ENCODE measurements at regions not wholly inside any gene's neighbourhood (a gene's known extent, or its start where the extent isn't known, plus 50 kb on each side); places are given as distances from the start of the nearest gene placed in this dataset.
"Not testable (repeated sequence)": the region's sequence is repeated elsewhere in the genome, so short reads cannot be mapped to it uniquely, and the experiment has no call there.

DNA sequence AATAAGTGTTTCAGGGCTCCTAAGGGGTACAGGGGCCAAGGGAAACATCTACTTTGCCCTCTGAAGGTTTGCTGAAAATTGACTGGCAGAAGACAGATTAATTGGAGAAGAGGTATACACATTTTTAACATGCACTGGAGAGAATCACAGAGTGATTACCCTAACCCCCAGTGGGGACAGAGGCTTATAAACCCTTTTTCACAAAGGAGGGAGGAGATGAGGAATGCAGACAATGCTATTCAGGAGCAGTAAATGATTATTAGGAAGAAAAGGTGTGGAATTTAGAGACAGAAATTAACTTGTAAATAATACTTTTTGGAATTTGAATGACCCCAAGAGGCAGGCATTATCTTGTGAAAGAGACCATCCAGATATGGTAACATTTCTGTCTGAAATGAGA is 582.4 kb upstream of the B3GAT1 start:
- Histone ChIP-seq H3K4me1 (ENCODE audit: control insufficient read depth in 1 of 2, insufficient read depth in 2 of 2, low read length in 2 of 2) (no peaks in the 10 kb centered on the region), H3K4me3 (ENCODE audit: low read depth in 1 of 2, low read length in 2 of 2) (no peak overlapping the region), H3K9me3 (ENCODE audit: control insufficient read depth in 1 of 2, low read length in 2 of 2) (no peaks in the 10 kb centered on the region), H3K27ac (ENCODE audit: low read length) (no peak overlapping the region), H3K27me3 (ENCODE audit: low read depth, low read length) (no peaks in the 10 kb centered on the region), H3K36me3 (ENCODE audit: control insufficient read depth in 1 of 2, insufficient read depth in 2 of 2, low read length in 2 of 2) (no peaks in the 10 kb centered on the region)

DNA sequence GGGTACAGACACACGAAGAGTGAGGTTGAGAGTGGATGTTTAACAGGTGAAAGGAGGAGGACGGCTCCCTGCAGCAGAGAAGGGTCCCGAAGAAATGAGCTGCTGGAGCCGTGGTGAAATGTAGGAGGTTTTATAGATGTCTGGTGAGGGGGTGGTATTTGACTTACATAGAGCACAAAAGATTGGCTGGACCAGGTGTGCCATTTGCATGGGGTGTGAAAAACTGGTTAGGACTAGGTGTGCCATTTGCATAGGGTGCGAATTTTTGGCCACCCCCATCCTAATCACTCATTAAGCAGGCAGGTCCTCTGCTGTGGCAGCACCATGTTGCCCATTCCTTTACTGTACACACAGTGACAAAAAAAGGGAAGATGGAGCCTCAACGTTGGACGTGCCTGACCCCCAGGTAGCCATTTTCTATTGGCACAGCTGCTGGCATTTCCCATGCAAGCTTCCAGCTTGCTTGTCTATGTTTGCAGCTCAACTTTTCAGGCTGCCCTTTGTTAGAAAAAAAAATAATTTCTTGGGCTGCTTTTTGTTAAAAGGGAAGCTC is 581.7 kb upstream of the B3GAT1 start:
- Histone ChIP-seq H3K4me3 (ENCODE audit: low read depth in 1 of 2, low read length in 2 of 2) (no peak overlapping the region), H3K27ac (ENCODE audit: low read length) (no peak overlapping the region), H3K36me3 (ENCODE audit: control insufficient read depth in 1 of 2, insufficient read depth in 2 of 2, low read length in 2 of 2) (no peaks in the 10 kb centered on the region), H3K27me3 (ENCODE audit: low read depth, low read length) (no peaks in the 10 kb centered on the region), H3K4me1 (ENCODE audit: control insufficient read depth in 1 of 2, insufficient read depth in 2 of 2, low read length in 2 of 2) (no peaks in the 10 kb centered on the region), H3K9me3 (ENCODE audit: control insufficient read depth in 1 of 2, low read length in 2 of 2) (no peaks in the 10 kb centered on the region)

GRCh38 chr11:134992981-134993380 is 580.9 kb upstream of the B3GAT1 start:
- Histone ChIP-seq H3K4me1 (ENCODE audit: control insufficient read depth in 1 of 2, insufficient read depth in 2 of 2, low read length in 2 of 2) (no peaks in the 10 kb centered on the region), H3K9me3 (ENCODE audit: control insufficient read depth in 1 of 2, low read length in 2 of 2) (no peaks in the 10 kb centered on the region), H3K4me3 (ENCODE audit: low read depth in 1 of 2, low read length in 2 of 2) (no peak overlapping the region), H3K27me3 (ENCODE audit: low read depth, low read length) (no peaks in the 10 kb centered on the region), H3K36me3 (ENCODE audit: control insufficient read depth in 1 of 2, insufficient read depth in 2 of 2, low read length in 2 of 2) (no peaks in the 10 kb centered on the region), H3K27ac (ENCODE audit: low read length) (no peak overlapping the region)

- H3K36me3 ChIP-seq (ENCODE audit: control insufficient read depth in 1 of 2, insufficient read depth in 2 of 2, low read length in 2 of 2): no peaks in the 10 kb centered on the region
- H3K4me1 ChIP-seq (ENCODE audit: control insufficient read depth in 1 of 2, insufficient read depth in 2 of 2, low read length in 2 of 2): no peaks in the 10 kb centered on the region
- H3K4me3 ChIP-seq (ENCODE audit: low read depth in 1 of 2, low read length in 2 of 2): no peak overlapping the region
- H3K27me3 ChIP-seq (ENCODE audit: low read depth, low read length): no peaks in the 10 kb centered on the region
- no peak overlapping the region for H3K27ac ChIP-seq (ENCODE audit: low read length)
- no peaks in the 10 kb centered on the region for H3K9me3 ChIP-seq (ENCODE audit: control insufficient read depth in 1 of 2, low read length in 2 of 2)
Observed at GRCh38 chr11:134988495-134988894, 576.5 kb upstream of the B3GAT1 start.

DNA sequence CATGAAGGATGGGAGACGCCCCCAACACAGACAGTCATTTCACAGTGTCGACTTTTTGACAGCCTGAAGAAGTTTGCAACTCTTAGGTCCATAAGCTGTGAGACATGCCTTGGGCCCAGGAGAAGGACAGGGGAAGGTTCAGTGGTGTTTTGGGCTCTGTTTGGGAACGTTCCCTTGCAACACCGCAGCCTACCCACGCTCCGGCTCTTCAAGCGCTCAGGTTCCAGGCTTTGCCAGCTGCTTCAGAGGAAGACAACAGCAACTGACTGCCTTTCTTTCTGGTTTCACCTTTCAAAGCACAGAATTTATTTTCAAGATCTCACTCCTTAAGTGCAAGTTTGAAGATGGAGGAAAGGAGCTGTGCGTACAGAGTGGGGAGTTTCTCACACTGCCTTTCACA is 575.8 kb upstream of the B3GAT1 start:
- Histone ChIP-seq H3K4me3 (ENCODE audit: low read depth in 1 of 2, low read length in 2 of 2) (no peak overlapping the region), H3K27ac (ENCODE audit: low read length) (no peak overlapping the region), H3K4me1 (ENCODE audit: control insufficient read depth in 1 of 2, insufficient read depth in 2 of 2, low read length in 2 of 2) (no peaks in the 10 kb centered on the region), H3K36me3 (ENCODE audit: control insufficient read depth in 1 of 2, insufficient read depth in 2 of 2, low read length in 2 of 2) (no peaks in the 10 kb centered on the region), H3K27me3 (ENCODE audit: low read depth, low read length) (no peaks in the 10 kb centered on the region), H3K9me3 (ENCODE audit: control insufficient read depth in 1 of 2, low read length in 2 of 2) (no peaks in the 10 kb centered on the region)

- H3K9me3 ChIP-seq (ENCODE audit: control insufficient read depth in 1 of 2, low read length in 2 of 2): no peaks in the 10 kb centered on the region
- no peak overlapping the region for H3K4me3 ChIP-seq (ENCODE audit: low read depth in 1 of 2, low read length in 2 of 2)
- no peaks in the 10 kb centered on the region for H3K36me3 ChIP-seq (ENCODE audit: control insufficient read depth in 1 of 2, insufficient read depth in 2 of 2, low read length in 2 of 2)
- no peaks in the 10 kb centered on the region for H3K27me3 ChIP-seq (ENCODE audit: low read depth, low read length)
- H3K4me1 ChIP-seq (ENCODE audit: control insufficient read depth in 1 of 2, insufficient read depth in 2 of 2, low read length in 2 of 2): no peaks in the 10 kb centered on the region
- H3K27ac ChIP-seq (ENCODE audit: low read length): no peak overlapping the region
Observed at GRCh38 chr11:134987223-134987768, 575.3 kb upstream of the B3GAT1 start.

- no peaks in the 10 kb centered on the region for H3K36me3 ChIP-seq (ENCODE audit: control insufficient read depth in 1 of 2, insufficient read depth in 2 of 2, low read length in 2 of 2)
- H3K4me1 ChIP-seq (ENCODE audit: control insufficient read depth in 1 of 2, insufficient read depth in 2 of 2, low read length in 2 of 2): no peaks in the 10 kb centered on the region
- no peak overlapping the region for H3K27ac ChIP-seq (ENCODE audit: low read length)
- no peaks in the 10 kb centered on the region for H3K9me3 ChIP-seq (ENCODE audit: control insufficient read depth in 1 of 2, low read length in 2 of 2)
- no peaks in the 10 kb centered on the region for H3K27me3 ChIP-seq (ENCODE audit: low read depth, low read length)
- H3K4me3 ChIP-seq (ENCODE audit: low read depth in 1 of 2, low read length in 2 of 2): no peak overlapping the region
Observed at GRCh38 chr11:134984421-134984820, 572.4 kb upstream of the B3GAT1 start.

GRCh38 chr11:134982432-134982831 is 570.4 kb upstream of the B3GAT1 start:
- H3K27me3 ChIP-seq (ENCODE audit: low read depth, low read length); H3K36me3 ChIP-seq (ENCODE audit: control insufficient read depth in 1 of 2, insufficient read depth in 2 of 2, low read length in 2 of 2); H3K4me1 ChIP-seq (ENCODE audit: control insufficient read depth in 1 of 2, insufficient read depth in 2 of 2, low read length in 2 of 2): not testable (repeated sequence)

GRCh38 chr11:134981835-134982234 is 569.8 kb upstream of the B3GAT1 start:
- H3K4me3 ChIP-seq (ENCODE audit: low read depth in 1 of 2, low read length in 2 of 2): no peak overlapping the region

More at GRCh38 chr11:134982432-134982831, 570.4 kb upstream of the B3GAT1 start:
- H3K4me3 ChIP-seq (ENCODE audit: low read depth in 1 of 2, low read length in 2 of 2); H3K27ac ChIP-seq (ENCODE audit: low read length); H3K9me3 ChIP-seq (ENCODE audit: control insufficient read depth in 1 of 2, low read length in 2 of 2): not testable (repeated sequence)

GRCh38 chr11:134980819-134981710 is 569.0 kb upstream of the B3GAT1 start:
- no peaks in the 10 kb centered on the region for H3K27me3 ChIP-seq (ENCODE audit: low read depth, low read length)
- no peak overlapping the region for H3K4me3 ChIP-seq (ENCODE audit: low read depth in 1 of 2, low read length in 2 of 2)
- no peaks in the 10 kb centered on the region for H3K9me3 ChIP-seq (ENCODE audit: control insufficient read depth in 1 of 2, low read length in 2 of 2)
- H3K4me1 ChIP-seq (ENCODE audit: control insufficient read depth in 1 of 2, insufficient read depth in 2 of 2, low read length in 2 of 2): no peaks in the 10 kb centered on the region
- no peak overlapping the region for H3K27ac ChIP-seq (ENCODE audit: low read length)
- H3K36me3 ChIP-seq (ENCODE audit: control insufficient read depth in 1 of 2, insufficient read depth in 2 of 2, low read length in 2 of 2): no peaks in the 10 kb centered on the region

More at GRCh38 chr11:134981835-134982234, 569.8 kb upstream of the B3GAT1 start:
- H3K9me3 ChIP-seq (ENCODE audit: control insufficient read depth in 1 of 2, low read length in 2 of 2): no peaks in the 10 kb centered on the region
- no peak overlapping the region for H3K27ac ChIP-seq (ENCODE audit: low read length)
- H3K4me1 ChIP-seq (ENCODE audit: control insufficient read depth in 1 of 2, insufficient read depth in 2 of 2, low read length in 2 of 2): no peaks in the 10 kb centered on the region
- H3K36me3 ChIP-seq (ENCODE audit: control insufficient read depth in 1 of 2, insufficient read depth in 2 of 2, low read length in 2 of 2): no peaks in the 10 kb centered on the region
- no peaks in the 10 kb centered on the region for H3K27me3 ChIP-seq (ENCODE audit: low read depth, low read length)

- not testable (repeated sequence) for H3K36me3 ChIP-seq (ENCODE audit: control insufficient read depth in 1 of 2, insufficient read depth in 2 of 2, low read length in 2 of 2); H3K27me3 ChIP-seq (ENCODE audit: low read depth, low read length); H3K4me1 ChIP-seq (ENCODE audit: control insufficient read depth in 1 of 2, insufficient read depth in 2 of 2, low read length in 2 of 2); H3K27ac ChIP-seq (ENCODE audit: low read length); H3K9me3 ChIP-seq (ENCODE audit: control insufficient read depth in 1 of 2, low read length in 2 of 2); H3K4me3 ChIP-seq (ENCODE audit: low read depth in 1 of 2, low read length in 2 of 2)
Observed at GRCh38 chr11:134979089-134979457, 567.0 kb upstream of the B3GAT1 start.
